ENCODE measurements at regions not wholly inside any gene's neighbourhood (a gene's known extent, or its start where the extent isn't known, plus 50 kb on each side); places are given as distances from the start of the nearest gene placed in this dataset.

GRCh38 chr14:54058505-54058904, 101.9 kb upstream of the BMP4 start:
- no peak for ATAC-seq
- Histone ChIP-seq H3K4me1 (no peaks in the 10 kb centered on the region), H3K4me3 (no peak overlapping the region), H3K36me3 (no peaks in the 10 kb centered on the region), H3K27me3 (no peaks in the 10 kb centered on the region), H3K9me3 (no peaks in the 10 kb centered on the region), H3K27ac (no peak overlapping the region)
- TF ChIP-seq EP300 (IDR thresholded peaks at IDR 0.05) (no peak), POLR2A (IDR thresholded peaks at IDR 0.05) (no peak), POLR2AphosphoS5 (IDR thresholded peaks at IDR 0.05) (no peak)
- TF ChIP-seq, protein P1, sequence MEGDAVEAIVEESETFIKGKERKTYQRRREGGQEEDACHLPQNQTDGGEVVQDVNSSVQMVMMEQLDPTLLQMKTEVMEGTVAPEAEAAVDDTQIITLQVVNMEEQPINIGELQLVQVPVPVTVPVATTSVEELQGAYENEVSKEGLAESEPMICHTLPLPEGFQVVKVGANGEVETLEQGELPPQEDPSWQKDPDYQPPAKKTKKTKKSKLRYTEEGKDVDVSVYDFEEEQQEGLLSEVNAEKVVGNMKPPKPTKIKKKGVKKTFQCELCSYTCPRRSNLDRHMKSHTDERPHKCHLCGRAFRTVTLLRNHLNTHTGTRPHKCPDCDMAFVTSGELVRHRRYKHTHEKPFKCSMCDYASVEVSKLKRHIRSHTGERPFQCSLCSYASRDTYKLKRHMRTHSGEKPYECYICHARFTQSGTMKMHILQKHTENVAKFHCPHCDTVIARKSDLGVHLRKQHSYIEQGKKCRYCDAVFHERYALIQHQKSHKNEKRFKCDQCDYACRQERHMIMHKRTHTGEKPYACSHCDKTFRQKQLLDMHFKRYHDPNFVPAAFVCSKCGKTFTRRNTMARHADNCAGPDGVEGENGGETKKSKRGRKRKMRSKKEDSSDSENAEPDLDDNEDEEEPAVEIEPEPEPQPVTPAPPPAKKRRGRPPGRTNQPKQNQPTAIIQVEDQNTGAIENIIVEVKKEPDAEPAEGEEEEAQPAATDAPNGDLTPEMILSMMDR (IDR thresholded peaks at IDR 0.05) = no peak
- 100% methylated on average over 2 of the region's 2 CpGs for WGBS, 2 donors (ENCODE audit: low coverage in 1 of 2)

GRCh38 chr14:54083549-54084239, 127.1 kb upstream of the BMP4 start:
- WGBS, 2 donors (ENCODE audit: low coverage in 1 of 2) = 96% methylated on average over 3 of the region's 3 CpGs
- Histone ChIP-seq H3K36me3 (no peaks in the 10 kb centered on the region), H3K27ac (no peak overlapping the region), H3K9me3 (no peaks in the 10 kb centered on the region), H3K4me1 (no peaks in the 10 kb centered on the region), H3K27me3 (no peaks in the 10 kb centered on the region), H3K4me3 (no peak overlapping the region)
- no peak for TF ChIP-seq POLR2A (IDR thresholded peaks at IDR 0.05)
- ATAC-seq = no peak

DNA sequence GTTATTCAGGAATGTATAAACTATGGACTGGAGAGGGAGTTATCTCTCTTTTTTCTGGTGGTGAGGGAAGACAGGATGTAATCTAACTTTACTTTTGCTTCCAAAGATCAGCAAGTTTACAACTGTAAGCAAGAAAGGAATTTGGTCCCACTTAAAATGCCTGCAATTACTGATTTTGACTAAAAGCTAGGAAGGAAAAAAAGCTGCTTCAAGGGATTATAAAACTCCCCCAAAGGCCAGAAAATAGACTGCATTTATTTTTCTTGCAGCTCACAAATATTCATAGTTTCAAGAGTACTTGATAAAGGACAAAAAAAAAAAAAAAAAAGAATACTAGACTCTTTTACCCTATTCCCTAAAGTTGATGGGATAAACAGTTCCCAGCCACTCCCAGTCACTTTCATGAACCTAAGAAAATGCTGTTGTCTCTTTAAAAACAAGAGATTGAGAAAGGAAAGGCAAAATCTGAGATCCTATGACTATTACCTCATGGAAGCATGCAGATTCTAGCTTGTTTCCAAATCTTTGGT, 128.7 kb upstream of the BMP4 start:
- TF ChIP-seq POLR2AphosphoS5 (IDR thresholded peaks at IDR 0.05) (no peak), EP300 (IDR thresholded peaks at IDR 0.05) (no peak), POLR2A (IDR thresholded peaks at IDR 0.05) (no peak)
- TF ChIP-seq, protein P1 (IDR thresholded peaks at IDR 0.05) = no peak
- peak; percentile 51 for ATAC-seq
- Histone ChIP-seq H3K27me3 (no peaks in the 10 kb centered on the region), H3K9me3 (no peaks in the 10 kb centered on the region), H3K4me1 (no peaks in the 10 kb centered on the region), H3K27ac (no peak overlapping the region), H3K36me3 (no peaks in the 10 kb centered on the region), H3K4me3 (no peak overlapping the region)

GRCh38 chr14:54085841-54086240, 129.2 kb upstream of the BMP4 start:
- no peak for TF ChIP-seq POLR2AphosphoS5 (IDR thresholded peaks at IDR 0.05)
- no peak overlapping the region for H3K4me3 ChIP-seq
- H3K27ac ChIP-seq = no peak overlapping the region
- no peaks in the 10 kb centered on the region for H3K9me3 ChIP-seq
- H3K4me1 ChIP-seq = no peaks in the 10 kb centered on the region
- ATAC-seq = no peak
- 43 to 61% methylated on average over 4 of the region's 4 CpGs for WGBS, 2 donors (ENCODE audit: low coverage in 1 of 2)
- no peaks in the 10 kb centered on the region for H3K27me3 ChIP-seq
- H3K36me3 ChIP-seq = no peaks in the 10 kb centered on the region

GRCh38 chr14:54086767-54087166, 130.1 kb upstream of the BMP4 start:
- H3K4me1 ChIP-seq = no peaks in the 10 kb centered on the region
- TF ChIP-seq, protein P1 (IDR thresholded peaks at IDR 0.05) = no peak
- peak; percentile 33 for TF ChIP-seq POLR2AphosphoS5 (IDR thresholded peaks at IDR 0.05)
- WGBS, 2 donors (ENCODE audit: low coverage in 1 of 2) = 78 to 85% methylated on average over 5 to 6 of the region's 7 CpGs
- no peak for ATAC-seq
- H3K4me3 ChIP-seq = no peak overlapping the region
- H3K36me3 ChIP-seq = no peaks in the 10 kb centered on the region
- H3K27ac ChIP-seq = no peak overlapping the region
- no peaks in the 10 kb centered on the region for H3K9me3 ChIP-seq
- no peaks in the 10 kb centered on the region for H3K27me3 ChIP-seq

DNA sequence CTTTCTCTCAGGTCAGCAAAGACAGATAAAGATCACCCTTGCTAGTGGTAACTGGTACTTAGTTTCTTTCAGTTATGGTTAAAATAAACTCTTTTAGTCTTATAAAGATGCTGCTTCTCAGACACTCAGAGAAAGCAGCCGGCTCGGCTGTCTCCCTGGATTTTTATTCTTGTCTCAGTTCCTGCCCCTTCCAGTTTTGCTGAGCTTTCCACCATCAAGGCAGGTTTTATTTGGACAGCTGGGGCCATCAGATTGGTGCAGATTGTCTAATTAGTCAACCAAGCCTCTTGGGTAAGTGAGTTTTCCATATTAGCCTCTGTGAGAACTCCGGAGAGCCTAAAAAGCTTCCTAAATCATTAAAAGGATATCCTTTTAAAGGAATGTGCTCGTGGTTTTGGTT, 130.8 kb upstream of the BMP4 start:
- WGBS, 2 donors (ENCODE audit: low coverage in 1 of 2) = 37 to 52% methylated on average over 4 of the region's 4 CpGs
- no peak overlapping the region for H3K27ac ChIP-seq

More for the DNA sequence above, 130.8 kb upstream of the BMP4 start:
- ATAC-seq = no peak
- no peaks in the 10 kb centered on the region for H3K27me3 ChIP-seq
- no peaks in the 10 kb centered on the region for H3K36me3 ChIP-seq
- H3K4me3 ChIP-seq = no peak overlapping the region
- H3K4me1 ChIP-seq = no peaks in the 10 kb centered on the region
- TF ChIP-seq EP300 (IDR thresholded peaks at IDR 0.05) = no peak
- TF ChIP-seq, protein P1 (IDR thresholded peaks at IDR 0.05) = no peak
- TF ChIP-seq POLR2A (IDR thresholded peaks at IDR 0.05) = no peak
- no peak for TF ChIP-seq POLR2AphosphoS5 (IDR thresholded peaks at IDR 0.05)
- no peaks in the 10 kb centered on the region for H3K9me3 ChIP-seq
